ENCODE measurements at regions not wholly inside any gene's neighbourhood (a gene's known extent, or its start where the extent isn't known, plus 50 kb on each side); places are given as distances from the start of the nearest gene placed in this dataset.

DNA sequence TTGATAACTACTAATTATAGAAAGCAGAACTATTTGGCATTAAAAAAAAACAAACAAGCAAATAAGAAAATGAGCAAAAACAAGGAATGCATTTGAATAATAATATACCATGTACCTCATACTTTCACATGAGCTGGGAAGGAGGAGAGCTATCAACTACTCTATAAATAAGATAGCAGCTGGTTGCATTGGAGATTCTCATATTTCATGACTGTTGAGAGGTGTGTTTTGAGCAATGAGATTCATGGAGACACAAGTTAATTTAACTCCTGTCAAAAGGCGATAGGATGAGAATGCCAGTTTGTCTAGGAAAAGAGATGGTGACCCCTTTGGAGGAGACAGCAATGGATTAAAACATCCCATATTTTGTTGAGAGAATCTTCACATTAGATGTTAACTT lies 348.8 kb upstream of the SPTLC3 start:
- no peak for TF ChIP-seq POLR2A (IDR thresholded peaks at IDR 0.05)
- TF ChIP-seq, protein P1, sequence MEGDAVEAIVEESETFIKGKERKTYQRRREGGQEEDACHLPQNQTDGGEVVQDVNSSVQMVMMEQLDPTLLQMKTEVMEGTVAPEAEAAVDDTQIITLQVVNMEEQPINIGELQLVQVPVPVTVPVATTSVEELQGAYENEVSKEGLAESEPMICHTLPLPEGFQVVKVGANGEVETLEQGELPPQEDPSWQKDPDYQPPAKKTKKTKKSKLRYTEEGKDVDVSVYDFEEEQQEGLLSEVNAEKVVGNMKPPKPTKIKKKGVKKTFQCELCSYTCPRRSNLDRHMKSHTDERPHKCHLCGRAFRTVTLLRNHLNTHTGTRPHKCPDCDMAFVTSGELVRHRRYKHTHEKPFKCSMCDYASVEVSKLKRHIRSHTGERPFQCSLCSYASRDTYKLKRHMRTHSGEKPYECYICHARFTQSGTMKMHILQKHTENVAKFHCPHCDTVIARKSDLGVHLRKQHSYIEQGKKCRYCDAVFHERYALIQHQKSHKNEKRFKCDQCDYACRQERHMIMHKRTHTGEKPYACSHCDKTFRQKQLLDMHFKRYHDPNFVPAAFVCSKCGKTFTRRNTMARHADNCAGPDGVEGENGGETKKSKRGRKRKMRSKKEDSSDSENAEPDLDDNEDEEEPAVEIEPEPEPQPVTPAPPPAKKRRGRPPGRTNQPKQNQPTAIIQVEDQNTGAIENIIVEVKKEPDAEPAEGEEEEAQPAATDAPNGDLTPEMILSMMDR (IDR thresholded peaks at IDR 0.05) = no peak
- no peak for TF ChIP-seq EP300 (IDR thresholded peaks at IDR 0.05)
- no peaks in the 10 kb centered on the region for H3K27me3 ChIP-seq
- no peaks in the 10 kb centered on the region for H3K9me3 ChIP-seq
- 93 to 98% methylated on average over 1 of the region's 1 CpG for WGBS, 2 donors
- H3K4me3 ChIP-seq = no peak overlapping the region
- no peaks in the 10 kb centered on the region for H3K4me1 ChIP-seq
- no peak for DNase-seq (ENCODE audit: low spot score in 2 of 2)
- H3K36me3 ChIP-seq = no peaks in the 10 kb centered on the region
- no peak overlapping the region for H3K27ac ChIP-seq

- Histone ChIP-seq H3K27ac (no peak overlapping the region), H3K9me3 (no peaks in the 10 kb centered on the region), H3K4me1 (no peaks in the 10 kb centered on the region), H3K36me3 (no peaks in the 10 kb centered on the region), H3K27me3 (no peaks in the 10 kb centered on the region), H3K4me3 (no peak overlapping the region)
- DNase-seq (ENCODE audit: low spot score in 2 of 2) = no peak
- WGBS, 2 donors = 28 to 45% methylated on average over 2 of the region's 2 CpGs
- no peak for TF ChIP-seq EP300 (IDR thresholded peaks at IDR 0.05)
- TF ChIP-seq POLR2A (IDR thresholded peaks at IDR 0.05) = no peak
- TF ChIP-seq, protein P1 (IDR thresholded peaks at IDR 0.05) = no peak
These were observed 347.9 kb upstream of the SPTLC3 start for GRCh38 chr20:12660918-12661317.

DNA sequence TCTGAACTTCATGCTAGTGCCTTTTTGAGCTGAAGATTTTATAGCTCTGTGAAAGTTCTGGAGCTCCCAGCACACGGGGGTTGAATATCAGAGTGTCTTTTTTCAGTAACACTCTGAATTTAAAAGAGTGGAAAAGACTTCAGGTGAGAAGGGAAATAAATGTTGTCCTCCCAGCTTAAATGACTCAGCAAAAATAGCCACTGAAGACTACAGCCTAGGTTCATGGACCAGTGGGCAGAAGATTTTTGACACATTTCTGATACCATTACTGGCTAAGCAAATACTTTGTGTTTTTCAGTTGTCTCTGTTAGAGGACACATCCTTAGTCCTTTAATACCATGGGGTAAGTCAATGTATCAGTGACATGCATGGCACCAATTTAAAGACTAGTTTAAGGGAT lies 338.5 kb upstream of the SPTLC3 start:
- TF ChIP-seq POLR2A (IDR thresholded peaks at IDR 0.05) = no peak
- TF ChIP-seq, protein P1 (IDR thresholded peaks at IDR 0.05) = no peak
- no peak for TF ChIP-seq EP300 (IDR thresholded peaks at IDR 0.05)
- Histone ChIP-seq H3K36me3 (no peaks in the 10 kb centered on the region), H3K27ac (no peak overlapping the region), H3K4me3 (no peak overlapping the region), H3K9me3 (no peaks in the 10 kb centered on the region), H3K27me3 (no peaks in the 10 kb centered on the region), H3K4me1 (no peaks in the 10 kb centered on the region)
- DNase-seq (ENCODE audit: low spot score in 2 of 2) = no peak
- whole genome bisulfite sequencing, 2 donors = 50 to 54% methylated on average over 1 of the region's 1 CpG

- H3K9me3 ChIP-seq = no peaks in the 10 kb centered on the region
- TF ChIP-seq POLR2A (IDR thresholded peaks at IDR 0.05) = no peak
- TF ChIP-seq, protein P1 (IDR thresholded peaks at IDR 0.05) = no peak
- TF ChIP-seq EP300 (IDR thresholded peaks at IDR 0.05) = no peak
- DNase-seq (ENCODE audit: low spot score in 2 of 2) = no peak
- H3K27ac ChIP-seq = no peak overlapping the region
- no peaks in the 10 kb centered on the region for H3K4me1 ChIP-seq
- WGBS, 2 donors = 84% methylated on average over 5 of the region's 5 CpGs
- no peaks in the 10 kb centered on the region for H3K36me3 ChIP-seq
- no peaks in the 10 kb centered on the region for H3K27me3 ChIP-seq
- no peak overlapping the region for H3K4me3 ChIP-seq
These were observed 335.4 kb upstream of the SPTLC3 start for GRCh38 chr20:12673352-12673751.

DNA sequence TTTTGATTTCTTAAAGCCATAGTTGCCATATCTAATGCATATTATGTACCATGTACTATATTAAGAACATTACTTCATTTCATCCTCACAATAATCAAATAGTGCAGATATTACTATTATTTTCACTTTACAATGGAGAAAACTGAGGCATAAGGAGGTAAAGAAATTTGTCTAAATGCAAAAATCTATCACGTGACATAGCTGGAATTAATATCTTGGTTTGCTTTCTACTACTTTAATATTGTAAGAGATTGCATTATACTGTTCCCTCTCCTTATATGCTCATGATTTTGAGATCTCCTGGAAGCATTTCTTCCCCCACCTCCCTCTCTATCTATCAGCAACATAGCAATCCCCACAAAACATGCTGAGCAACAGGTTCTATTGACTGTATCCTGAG lies 330.8 kb upstream of the SPTLC3 start:
- 74 to 92% methylated on average over 1 of the region's 1 CpG for WGBS, 2 donors
- no peaks in the 10 kb centered on the region for H3K9me3 ChIP-seq

More for the DNA sequence above, 330.8 kb upstream of the SPTLC3 start:
- no peak for TF ChIP-seq POLR2A (IDR thresholded peaks at IDR 0.05)
- TF ChIP-seq, protein P1 (IDR thresholded peaks at IDR 0.05) = no peak
- TF ChIP-seq EP300 (IDR thresholded peaks at IDR 0.05) = no peak
- no peak for DNase-seq (ENCODE audit: low spot score in 2 of 2)
- Histone ChIP-seq H3K27ac (no peak overlapping the region), H3K4me1 (no peaks in the 10 kb centered on the region), H3K4me3 (no peak overlapping the region), H3K27me3 (no peaks in the 10 kb centered on the region), H3K36me3 (no peaks in the 10 kb centered on the region)

Measured in tibial nerve (tissue), 4 donors.